Right lobe of liver (tissue), 6 donors: ENCODE measurements at regions not wholly inside any gene's neighbourhood (a gene's known extent, or its start where the extent isn't known, plus 50 kb on each side); places are given as distances from the start of the nearest gene placed in this dataset.

Experiments
- ATAC-seq, 4 donors: fragments of 200-7000 bp; cut with Tn5 transposase; one replicate each; pipeline ENCODE4 v1.9.1; 2020; ENCODE audit warnings: mild to moderate bottlenecking in 4 of 4, moderate library complexity in 4 of 4
- DNase-seq, 3 donors: peaks; one replicate each; pipeline ENCODE4 v3.0.0-alpha.2; 2020
- H3K27ac ChIP-seq, 3 donors: fragments of 200-600 bp; one replicate each; pipeline ENCODE4 v1.8.0; 2022
- H3K27me3 ChIP-seq, 2 donors: fragments of 200-600 bp; one replicate each; pipeline ENCODE4 v1.8.0; 2022
- H3K36me3 ChIP-seq, 4 donors: fragments of 200-600 bp; sonication (generic) in 1 of 4; one replicate each; pipeline versions ENCODE4 v1.5.1 to v1.8.0; 2017 to 2022; ENCODE audit warnings: control low read depth in 1 of 4
- H3K4me1 ChIP-seq, 4 donors: fragments of 200-600 bp; sonication (generic) in 1 of 4; one replicate each; pipeline versions ENCODE4 v1.5.1 to v1.8.0; 2017 to 2022; ENCODE audit warnings: control low read depth in 1 of 4
- H3K4me3 ChIP-seq, 3 donors: fragments of 200-600 bp; one replicate each; pipeline ENCODE4 v1.8.0; 2022
- H3K9me3 ChIP-seq, 4 donors: fragments of 200-600 bp; sonication (generic) in 1 of 4; one replicate each; pipeline versions ENCODE4 v1.5.1 to v1.8.0; 2017 to 2022; ENCODE audit warnings: control low read depth in 1 of 4
- POLR2A ChIP-seq: fragments of 450-650 bp; IDR thresholded peaks from one replicate; pipeline ENCODE4 v1.6.1; 2017; ENCODE audit warnings: antibody characterized with exemption, mild to moderate bottlenecking
- WGBS: methylation state at CpG from one replicate; pipeline ENCODE4 v1.1.6; 2018; ENCODE audit warnings: low coverage, low lambda C conversion rate; ENCODE audit not compliant: insufficient coverage; ENCODE audit errors: missing lambda C conversion rate; 5-methylcytosine and 5-hydroxymethylcytosine counted together
- intact Hi-C, 2 donors: fragments of 100-400 bp; cut with DNase I; formaldehyde crosslinking; loops; one replicate each; pipeline versions ENCODE4 v1.11.2 to v1.14.1; 2022
- TF ChIP-seq, protein P1 (sequence below), 4 donors: fragments of 200-600 bp in 3 of 4; fragments of 450-650 bp in 1 of 4; IDR thresholded peaks; one replicate each; pipeline versions ENCODE4 v1.5.1 to v1.8.0; 2016 to 2022; ENCODE audit warnings: antibody characterized with exemption in 4 of 4, mild to moderate bottlenecking in 2 of 4
- donor health status: DM: no; HTN: yes; CAD: no.
- donor health status: DM: no; HTN: no; CAD: no.
- donor health status: DM: no; HTN: no; CAD: no.
- donor health status: DM: no; HTN: yes; CAD: no.
- donor health status: DM: no; HTN: yes; CAD: no.

DNA sequence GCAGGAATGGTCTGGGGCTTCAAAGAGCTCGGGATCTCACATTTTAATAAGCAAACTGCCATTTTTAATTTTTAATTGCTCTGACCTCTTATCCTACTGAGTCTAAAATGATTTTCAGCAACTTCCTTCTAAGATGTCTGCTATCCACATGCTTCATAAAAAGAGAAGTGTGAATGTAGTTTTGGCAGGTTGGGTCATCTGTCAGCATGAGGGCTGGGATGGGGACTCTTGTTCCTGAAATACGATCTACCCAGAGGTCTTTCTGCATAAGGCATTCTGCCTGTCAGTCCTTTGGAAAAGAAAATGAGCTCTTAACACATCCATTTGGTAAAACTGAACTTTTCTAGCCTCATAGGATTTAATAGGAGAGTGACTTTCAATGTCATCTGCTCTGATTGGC lies 252.8 kb upstream of the APCDD1 start:
- ATAC-seq = peak in 2 of 4 donors; percentile 25 to 30
- H3K27me3 ChIP-seq = no peaks in the 10 kb centered on the region
- WGBS = 41% methylated on average over 2 of the region's 2 CpGs
- TF ChIP-seq, protein P1, sequence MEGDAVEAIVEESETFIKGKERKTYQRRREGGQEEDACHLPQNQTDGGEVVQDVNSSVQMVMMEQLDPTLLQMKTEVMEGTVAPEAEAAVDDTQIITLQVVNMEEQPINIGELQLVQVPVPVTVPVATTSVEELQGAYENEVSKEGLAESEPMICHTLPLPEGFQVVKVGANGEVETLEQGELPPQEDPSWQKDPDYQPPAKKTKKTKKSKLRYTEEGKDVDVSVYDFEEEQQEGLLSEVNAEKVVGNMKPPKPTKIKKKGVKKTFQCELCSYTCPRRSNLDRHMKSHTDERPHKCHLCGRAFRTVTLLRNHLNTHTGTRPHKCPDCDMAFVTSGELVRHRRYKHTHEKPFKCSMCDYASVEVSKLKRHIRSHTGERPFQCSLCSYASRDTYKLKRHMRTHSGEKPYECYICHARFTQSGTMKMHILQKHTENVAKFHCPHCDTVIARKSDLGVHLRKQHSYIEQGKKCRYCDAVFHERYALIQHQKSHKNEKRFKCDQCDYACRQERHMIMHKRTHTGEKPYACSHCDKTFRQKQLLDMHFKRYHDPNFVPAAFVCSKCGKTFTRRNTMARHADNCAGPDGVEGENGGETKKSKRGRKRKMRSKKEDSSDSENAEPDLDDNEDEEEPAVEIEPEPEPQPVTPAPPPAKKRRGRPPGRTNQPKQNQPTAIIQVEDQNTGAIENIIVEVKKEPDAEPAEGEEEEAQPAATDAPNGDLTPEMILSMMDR (IDR thresholded peaks at IDR 0.05) = no peak
- TF ChIP-seq POLR2A = no peak
- no peak overlapping the region for H3K27ac ChIP-seq
- intact Hi-C loops = no loop called here
- no peak overlapping the region for H3K4me3 ChIP-seq
- no peaks in the 10 kb centered on the region for H3K9me3 ChIP-seq
- DNase-seq = no peak
- H3K36me3 ChIP-seq = no peaks in the 10 kb centered on the region
- no peaks in the 10 kb centered on the region for H3K4me1 ChIP-seq

DNA sequence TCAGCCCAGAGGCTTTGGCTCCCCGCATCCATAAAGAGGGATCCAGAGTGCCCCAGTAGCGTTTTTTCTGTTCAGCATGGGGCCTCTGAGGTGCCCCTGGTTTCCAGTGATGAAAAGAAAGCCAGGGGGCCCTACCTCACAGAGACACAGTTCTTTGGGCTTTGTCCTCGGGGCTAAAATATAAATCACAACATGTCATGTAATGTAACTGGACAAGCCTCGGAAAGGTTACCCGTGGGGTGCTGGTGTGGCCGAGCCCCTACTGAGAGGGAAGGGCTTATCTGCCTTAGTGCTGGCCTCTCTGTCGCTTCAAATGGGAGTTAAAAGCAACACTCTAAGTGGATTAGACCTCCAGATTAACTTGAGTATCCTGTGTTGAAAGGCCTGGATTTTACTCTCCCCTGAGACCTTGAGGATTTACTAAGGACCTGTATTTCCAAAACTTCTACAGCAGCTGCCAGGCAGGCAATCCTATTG lies 251.6 kb upstream of the APCDD1 start:
- WGBS = 59% methylated on average over 6 of the region's 7 CpGs
- ATAC-seq = no peak
- Histone ChIP-seq H3K9me3 (no peaks in the 10 kb centered on the region), H3K27me3 (no peaks in the 10 kb centered on the region), H3K36me3 (no peaks in the 10 kb centered on the region), H3K27ac (no peak overlapping the region), H3K4me3 (no peak overlapping the region), H3K4me1 (no peaks in the 10 kb centered on the region)
- intact Hi-C loops = no loop called here
- DNase-seq = no peak
- TF ChIP-seq, protein P1 (IDR thresholded peaks at IDR 0.05) = no peak
- no peak for TF ChIP-seq POLR2A

DNA sequence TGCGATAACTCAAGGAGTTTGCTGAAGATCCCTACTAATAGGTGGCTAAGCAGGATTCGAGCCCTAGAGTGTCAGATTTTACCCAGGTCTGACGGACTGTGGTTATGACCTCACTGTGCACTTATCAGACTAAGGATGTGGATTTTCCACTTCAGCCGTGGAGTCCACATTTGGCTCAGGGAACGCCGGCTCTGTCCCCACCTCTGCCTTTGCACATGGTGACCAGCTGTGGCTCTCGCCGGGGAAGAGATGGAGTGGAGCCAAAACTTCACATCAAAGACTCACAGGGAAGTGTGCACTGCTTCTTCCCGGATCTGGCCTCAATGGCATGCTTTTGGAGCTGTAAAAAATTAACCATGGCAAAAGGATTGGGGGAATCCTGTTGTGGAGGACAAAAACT lies 249.3 kb upstream of the APCDD1 start:
- ATAC-seq (no peak), DNase-seq (no peak)
- intact Hi-C loops = no loop called here
- WGBS = 66% methylated on average over 7 of the region's 9 CpGs
- H3K9me3 ChIP-seq = no peaks in the 10 kb centered on the region
- no peak overlapping the region for H3K4me3 ChIP-seq
- no peaks in the 10 kb centered on the region for H3K27me3 ChIP-seq
- no peak for TF ChIP-seq POLR2A
- TF ChIP-seq, protein P1 (IDR thresholded peaks at IDR 0.05) = no peak
- no peaks in the 10 kb centered on the region for H3K4me1 ChIP-seq
- no peak overlapping the region for H3K27ac ChIP-seq
- no peaks in the 10 kb centered on the region for H3K36me3 ChIP-seq

GRCh38 chr18:10207682-10208345 lies 246.6 kb upstream of the APCDD1 start:
- H3K27ac ChIP-seq = no peak overlapping the region
- no peaks in the 10 kb centered on the region for H3K36me3 ChIP-seq
- TF ChIP-seq, protein P1 (IDR thresholded peaks at IDR 0.05) = no peak
- TF ChIP-seq POLR2A = no peak
- H3K9me3 ChIP-seq = no peaks in the 10 kb centered on the region
- DNase-seq (no peak), ATAC-seq (no peak)
- 50% methylated on average over 3 of the region's 3 CpGs for WGBS
- H3K27me3 ChIP-seq = no peaks in the 10 kb centered on the region
- no peaks in the 10 kb centered on the region for H3K4me1 ChIP-seq
- no peak overlapping the region for H3K4me3 ChIP-seq
- intact Hi-C loops = no loop called here
